ENCODE measurements at regions not wholly inside any gene's neighbourhood (a gene's known extent, or its start where the extent isn't known, plus 50 kb on each side); places are given as distances from the start of the nearest gene placed in this dataset.

- H3K9me3 ChIP-seq (ENCODE audit: control insufficient read depth, insufficient read depth, low read length) = peaks cover 43% of the 10 kb centered on the region
- no peak for DNase-seq
- no peak overlapping the region for H2BK20ac ChIP-seq (ENCODE audit: low read depth, low read length)
- H2AK5ac ChIP-seq (ENCODE audit: low read depth, low read length) = no peak overlapping the region
- ChIA-PET POLR2A (ENCODE audit: unreplicated experiment) (no interaction called here), CTCF (no interaction called here)
- no peak overlapping the region for H3K4me2 ChIP-seq (ENCODE audit: low read depth, low read length)
- WGBS, 2 experiments (ENCODE audit: extremely low coverage in 2 of 2, insufficient read length in 1 of 2) = no CpG with 5 or more reads among the region's 3 CpGs
- no peaks in the 10 kb centered on the region for H4K20me1 ChIP-seq (ENCODE audit: insufficient read depth, low read length)
- no peak overlapping the region for H3K23ac ChIP-seq (ENCODE audit: low read depth, low read length)
- no peak overlapping the region for H4K8ac ChIP-seq (ENCODE audit: low read depth in 2 of 2, low read length in 2 of 2)
- no peak overlapping the region for H3K14ac ChIP-seq (replicated peaks; ENCODE audit: low read depth, low read length)
- H3K79me1 ChIP-seq (ENCODE audit: low read depth in 1 of 2, low read length in 2 of 2) = no peaks in the 10 kb centered on the region
- H3K18ac ChIP-seq (ENCODE audit: low read depth, low read length) = no peak overlapping the region
- no peak overlapping the region for H2AFZ ChIP-seq (replicated peaks; ENCODE audit: low read length, poor library complexity)
- no peak overlapping the region for H3K56ac ChIP-seq (ENCODE audit: extremely low read depth, insufficient read depth, low read length)
- no peak for ATAC-seq (ENCODE audit: low read depth)
- H2BK5ac ChIP-seq (ENCODE audit: low read depth, low read length, poor library complexity, severe bottlenecking) = no peak overlapping the region
- H3K4ac ChIP-seq (ENCODE audit: low read depth, low read length) = no peak overlapping the region
- H3K36me3 ChIP-seq (ENCODE audit: control insufficient read depth, insufficient read depth, low read length) = no peaks in the 10 kb centered on the region
- H3K4me1 ChIP-seq (ENCODE audit: control insufficient read depth, insufficient read depth, low read length) = no peaks in the 10 kb centered on the region
- no peak overlapping the region for H3K27ac ChIP-seq (ENCODE audit: insufficient read depth, low read length)
- TF ChIP-seq BHLHE40 (IDR thresholded peaks at IDR 0.05; ENCODE audit: low read depth, low read length) (no peak), RFX5 (IDR thresholded peaks at IDR 0.05; ENCODE audit: low read depth, low read length) (no peak), SMC3 (IDR thresholded peaks at IDR 0.05; ENCODE audit: low read depth, low read length) (no peak)
- TF ChIP-seq, protein P1, sequence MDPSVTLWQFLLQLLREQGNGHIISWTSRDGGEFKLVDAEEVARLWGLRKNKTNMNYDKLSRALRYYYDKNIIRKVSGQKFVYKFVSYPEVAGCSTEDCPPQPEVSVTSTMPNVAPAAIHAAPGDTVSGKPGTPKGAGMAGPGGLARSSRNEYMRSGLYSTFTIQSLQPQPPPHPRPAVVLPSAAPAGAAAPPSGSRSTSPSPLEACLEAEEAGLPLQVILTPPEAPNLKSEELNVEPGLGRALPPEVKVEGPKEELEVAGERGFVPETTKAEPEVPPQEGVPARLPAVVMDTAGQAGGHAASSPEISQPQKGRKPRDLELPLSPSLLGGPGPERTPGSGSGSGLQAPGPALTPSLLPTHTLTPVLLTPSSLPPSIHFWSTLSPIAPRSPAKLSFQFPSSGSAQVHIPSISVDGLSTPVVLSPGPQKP (IDR thresholded peaks at IDR 0.05; ENCODE audit: borderline replicate concordance, low read depth, low read length) = no peak
- H2BK120ac ChIP-seq (ENCODE audit: low read depth, low read length) = no peak overlapping the region
- H3K9me1 ChIP-seq (ENCODE audit: insufficient read depth, low read length) = no peaks in the 10 kb centered on the region
- no peak overlapping the region for H2AK9ac ChIP-seq (replicated peaks; ENCODE audit: low read depth, low read length, poor library complexity)
- no peaks in the 10 kb centered on the region for H3K27me3 ChIP-seq (ENCODE audit: control insufficient read depth, insufficient read depth, low read length)
- no peak overlapping the region for H4K91ac ChIP-seq (ENCODE audit: insufficient read depth, low read depth, low read length)
- dilution Hi-C loops (cut with HindIII; ENCODE audit: low sequenced_read_pairs, unreplicated experiment) = no loop called here
- no peak overlapping the region for H2BK15ac ChIP-seq (ENCODE audit: low read depth, low read length)
- no TSS peak for BruUV-seq (replicated peaks)
- in situ Hi-C loops (cut with MboI; ENCODE audit: low sequenced_read_pairs) = no loop called here
- intact Hi-C loops (cut with micrococcal nuclease) = no loop called here
- no peak overlapping the region for H4K5ac ChIP-seq (ENCODE audit: low read depth, low read length)
- no peak overlapping the region for H3K4me3 ChIP-seq (ENCODE audit: insufficient read depth, low read depth, low read length)
- no peak overlapping the region for H3K9ac ChIP-seq (ENCODE audit: low read depth, low read length)
Observed at GRCh38 chr22:49405590-49405989, 422.1 kb downstream of the BRD1 start.

All from IMR-90 (cell line).